ENCODE measurements at regions not wholly inside any gene's neighbourhood (a gene's known extent, or its start where the extent isn't known, plus 50 kb on each side); places are given as distances from the start of the nearest gene placed in this dataset.

DNA sequence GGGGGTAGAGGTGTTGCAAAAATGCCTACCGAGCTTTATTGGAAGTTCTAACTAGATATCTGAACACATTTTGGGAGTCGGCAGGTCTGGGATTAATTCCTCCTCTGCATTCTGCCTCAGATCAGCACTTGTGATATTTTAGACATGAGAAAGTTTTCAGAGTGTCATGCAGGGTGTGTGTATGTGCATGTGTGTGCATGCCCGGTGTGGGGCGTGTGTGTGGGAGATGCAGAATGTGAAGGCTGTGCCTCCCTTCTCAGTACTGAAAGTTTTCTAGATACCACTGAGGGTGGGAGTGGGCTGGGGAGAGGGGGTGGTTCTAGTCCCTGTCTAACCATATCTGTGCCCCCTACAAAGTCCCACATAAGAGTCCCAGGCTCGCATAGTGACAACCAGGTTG is 180.0 kb upstream of the NTM start:
- 73 to 88% methylated on average over 5 of the region's 5 CpGs for WGBS, 2 donors
- TF ChIP-seq CTCF (IDR thresholded peaks at IDR 0.05; ENCODE audit: control extremely low read depth, extremely low read depth) = no peak
- ATAC-seq (ENCODE audit: insufficient read depth, low FRiP score) = no peak

GRCh38 chr11:131191606-131192005 is 178.8 kb upstream of the NTM start:
- Histone ChIP-seq H3K9ac (ENCODE audit: insufficient read depth in 1 of 2, low read length in 2 of 2) (no peak overlapping the region), H3K36me3 (ENCODE audit: control insufficient read depth in 4 of 4, insufficient read depth in 4 of 4, low read length in 4 of 4) (no peaks in the 10 kb centered on the region), H3K4me1 (ENCODE audit: control insufficient read depth in 5 of 5, insufficient read depth in 5 of 5, low read length in 5 of 5) (peaks cover 4 to 31% (median 6%) of the 10 kb centered on the region in 5 donors), H3K27me3 (ENCODE audit: control insufficient read depth in 3 of 3, insufficient read depth in 3 of 3, low read length in 2 of 3) (peaks cover 0 to 8% (median 0%) of the 10 kb centered on the region in 3 donors), H3K4me3 (no peak overlapping the region), H3K27ac (ENCODE audit: low read depth in 1 of 2, low read length in 1 of 2) (no peak overlapping the region), H3K9me3 (ENCODE audit: control insufficient read depth in 4 of 4, insufficient read depth in 3 of 4, low read length in 3 of 4) (no peaks in the 10 kb centered on the region)
- no peak for TF ChIP-seq CTCF (IDR thresholded peaks at IDR 0.05; ENCODE audit: control extremely low read depth, extremely low read depth)
- DNase-seq (no peak), ATAC-seq (ENCODE audit: insufficient read depth, low FRiP score) (no peak)
- WGBS, 2 donors = 73 to 85% methylated on average over 4 of the region's 4 CpGs

More for the DNA sequence above, 180.0 kb upstream of the NTM start:
- Histone ChIP-seq H3K27me3 (ENCODE audit: control insufficient read depth in 3 of 3, insufficient read depth in 3 of 3, low read length in 2 of 3) (peaks cover 0 to 8% (median 0%) of the 10 kb centered on the region in 3 donors), H3K9me3 (ENCODE audit: control insufficient read depth in 4 of 4, insufficient read depth in 3 of 4, low read length in 3 of 4) (no peaks in the 10 kb centered on the region), H3K36me3 (ENCODE audit: control insufficient read depth in 4 of 4, insufficient read depth in 4 of 4, low read length in 4 of 4) (no peaks in the 10 kb centered on the region), H3K27ac (ENCODE audit: low read depth in 1 of 2, low read length in 1 of 2) (no peak overlapping the region), H3K4me1 (ENCODE audit: control insufficient read depth in 5 of 5, insufficient read depth in 5 of 5, low read length in 5 of 5) (peaks cover 0 to 22% (median under 1%) of the 10 kb centered on the region in 5 donors), H3K4me3 (no peak overlapping the region), H3K9ac (ENCODE audit: insufficient read depth in 1 of 2, low read length in 2 of 2) (no peak overlapping the region)
- DNase-seq = no peak

DNA sequence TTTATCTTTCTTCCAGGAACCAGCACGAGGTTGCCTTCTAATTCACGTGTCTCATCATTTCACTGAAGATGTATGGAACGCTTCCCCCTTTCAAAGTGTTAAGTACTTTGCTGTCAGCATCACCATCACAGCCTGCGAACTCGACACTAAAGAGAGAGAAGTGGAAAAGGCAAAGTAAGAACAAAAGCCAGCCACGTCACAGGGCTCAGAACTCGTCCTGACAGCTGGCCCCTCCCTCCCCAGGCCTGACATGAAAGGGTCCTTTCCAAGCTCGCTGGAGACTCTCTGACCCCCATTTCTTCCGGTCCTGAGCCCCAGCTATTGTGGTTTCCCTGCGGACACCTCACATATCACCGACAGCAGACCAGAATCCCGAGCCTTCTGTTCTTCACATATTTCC is 177.8 kb upstream of the NTM start:
- peaks cover 4 to 33% (median 15%) of the 10 kb centered on the region in 5 donors for H3K4me1 ChIP-seq (ENCODE audit: control insufficient read depth in 5 of 5, insufficient read depth in 5 of 5, low read length in 5 of 5)
- no peak overlapping the region for H3K27ac ChIP-seq (ENCODE audit: low read depth in 1 of 2, low read length in 1 of 2)
- DNase-seq (no peak), ATAC-seq (ENCODE audit: insufficient read depth, low FRiP score) (no peak)
- H3K4me3 ChIP-seq = no peak overlapping the region
- no peak overlapping the region for H3K9ac ChIP-seq (ENCODE audit: insufficient read depth in 1 of 2, low read length in 2 of 2)
- WGBS, 2 donors = 75 to 82% methylated on average over 12 of the region's 12 CpGs
- TF ChIP-seq CTCF (IDR thresholded peaks at IDR 0.05; ENCODE audit: control extremely low read depth, extremely low read depth) = no peak
- H3K36me3 ChIP-seq (ENCODE audit: control insufficient read depth in 4 of 4, insufficient read depth in 4 of 4, low read length in 4 of 4) = no peaks in the 10 kb centered on the region
- peaks cover 0 to 4% (median 0%) of the 10 kb centered on the region in 3 donors for H3K27me3 ChIP-seq (ENCODE audit: control insufficient read depth in 3 of 3, insufficient read depth in 3 of 3, low read length in 2 of 3)
- H3K9me3 ChIP-seq (ENCODE audit: control insufficient read depth in 4 of 4, insufficient read depth in 3 of 4, low read length in 3 of 4) = no peaks in the 10 kb centered on the region

DNA sequence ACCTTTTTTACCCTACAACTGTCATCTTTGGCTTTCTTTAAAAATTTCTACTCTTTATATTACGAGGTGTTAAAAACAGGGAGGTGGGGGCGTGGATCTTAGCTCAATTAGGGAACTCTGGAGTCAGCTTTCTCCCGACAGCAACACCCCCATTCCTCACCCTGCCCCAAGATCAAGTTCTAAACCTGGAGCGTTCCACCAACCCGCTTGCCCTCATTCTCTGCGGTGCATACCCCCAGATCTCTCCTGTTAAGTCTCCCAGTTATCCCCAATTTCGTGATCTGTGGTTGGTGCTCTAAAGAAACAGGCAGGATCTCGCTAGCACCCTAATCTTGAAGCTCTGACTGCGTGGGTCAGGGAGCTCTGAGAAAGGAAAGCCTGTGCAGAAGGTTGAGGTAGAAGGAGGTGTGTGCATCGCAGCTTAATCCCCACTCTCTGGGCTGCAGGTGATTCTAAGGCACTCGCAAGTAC is 177.3 kb upstream of the NTM start:
- no peak overlapping the region for H3K9ac ChIP-seq (ENCODE audit: insufficient read depth in 1 of 2, low read length in 2 of 2)
- no peak for TF ChIP-seq CTCF (IDR thresholded peaks at IDR 0.05; ENCODE audit: control extremely low read depth, extremely low read depth)
- WGBS, 2 donors = 87% methylated on average over 11 of the region's 11 CpGs

More for the DNA sequence above, 177.3 kb upstream of the NTM start:
- Histone ChIP-seq H3K9me3 (ENCODE audit: control insufficient read depth in 4 of 4, insufficient read depth in 3 of 4, low read length in 3 of 4) (no peaks in the 10 kb centered on the region), H3K4me1 (ENCODE audit: control insufficient read depth in 5 of 5, insufficient read depth in 5 of 5, low read length in 5 of 5) (peaks cover 4 to 38% (median 15%) of the 10 kb centered on the region in 5 donors), H3K27me3 (ENCODE audit: control insufficient read depth in 3 of 3, insufficient read depth in 3 of 3, low read length in 2 of 3) (peaks cover 0 to 4% (median 0%) of the 10 kb centered on the region in 3 donors), H3K4me3 (no peak overlapping the region), H3K36me3 (ENCODE audit: control insufficient read depth in 4 of 4, insufficient read depth in 4 of 4, low read length in 4 of 4) (no peaks in the 10 kb centered on the region), H3K27ac (ENCODE audit: low read depth in 1 of 2, low read length in 1 of 2) (no peak overlapping the region)
- DNase-seq (no peak), ATAC-seq (ENCODE audit: insufficient read depth, low FRiP score) (no peak)
